ENCODE measurements at regions not wholly inside any gene's neighbourhood (a gene's known extent, or its start where the extent isn't known, plus 50 kb on each side); places are given as distances from the start of the nearest gene placed in this dataset.

- no peak for DNase-seq
Observed at GRCh38 chr5:147963948-147964693, 57.8 kb upstream of the C5orf46 start.

- no peak for DNase-seq
Observed at GRCh38 chr5:147963436-147963835, 57.1 kb upstream of the C5orf46 start.

- DNase-seq: no peak
Observed at GRCh38 chr5:147961208-147961749, 54.9 kb upstream of the C5orf46 start.

- DNase-seq: no peak
Observed at GRCh38 chr5:147957901-147958300, 51.6 kb upstream of the C5orf46 start.

GRCh38 chr5:147956842-147957223 lies 50.5 kb upstream of the C5orf46 start:
- DNase-seq: no peak

- no peak for DNase-seq
Observed at GRCh38 chr5:147956064-147956841, 49.9 kb upstream of the C5orf46 start.

Measured in NK-92 treated with Interleukin-12 subunit alpha and Interleukin-12 subunit beta, amount 100 ng/mL, for 24 hours (cell line).